C1 segment of cervical spinal cord (tissue), 14 donors: ENCODE measurements at regions not wholly inside any gene's neighbourhood (a gene's known extent, or its start where the extent isn't known, plus 50 kb on each side); places are given as distances from the start of the nearest gene placed in this dataset.
"Not testable (repeated sequence)": the region's sequence is repeated elsewhere in the genome, so short reads cannot be mapped to it uniquely, and the experiment has no call there.

Experiments
- DNase-seq, 14 donors: peaks; one replicate each; lab custom pipeline; 2025; lab: John Stamatoyannopoulos, UW

GRCh38 chr10:109282510-109282909, 640.8 kb downstream of the XPNPEP1 start:
- no peak for DNase-seq

- no peak for DNase-seq
Observed at GRCh38 chr10:109281347-109281746, 642.0 kb downstream of the XPNPEP1 start.

GRCh38 chr10:109280837-109281236, 642.5 kb downstream of the XPNPEP1 start:
- DNase-seq, result no peak

GRCh38 chr10:109277456-109277855, 645.9 kb downstream of the XPNPEP1 start:
- no peak for DNase-seq

- DNase-seq, result no peak
Observed at GRCh38 chr10:109275960-109276359, 647.4 kb downstream of the XPNPEP1 start.

- no peak for DNase-seq
Observed at GRCh38 chr10:109274681-109275080, 648.6 kb downstream of the XPNPEP1 start.

GRCh38 chr10:109270173-109270572, 653.1 kb downstream of the XPNPEP1 start:
- no peak for DNase-seq

GRCh38 chr10:109264004-109264403, 659.3 kb downstream of the XPNPEP1 start:
- no peak for DNase-seq

GRCh38 chr10:109261231-109261630, 662.1 kb downstream of the XPNPEP1 start:
- DNase-seq, result no peak

GRCh38 chr10:109259293-109259692, 664.0 kb downstream of the XPNPEP1 start:
- DNase-seq, result no peak

- DNase-seq, result no peak
Observed at GRCh38 chr10:109253306-109253705, 670.0 kb downstream of the XPNPEP1 start.

GRCh38 chr10:109250152-109250551, 673.2 kb downstream of the XPNPEP1 start:
- DNase-seq, result no peak

- no peak for DNase-seq
Observed at GRCh38 chr10:109247814-109248213, 675.5 kb downstream of the XPNPEP1 start.

GRCh38 chr10:109245821-109246220, 677.5 kb downstream of the XPNPEP1 start:
- DNase-seq, result no peak

- no peak for DNase-seq
Observed at GRCh38 chr10:109239371-109239770, 683.9 kb downstream of the XPNPEP1 start.

GRCh38 chr10:109237682-109238081, 685.6 kb downstream of the XPNPEP1 start:
- DNase-seq, result no peak

- no peak for DNase-seq
Observed at GRCh38 chr10:109237050-109237449, 686.3 kb downstream of the XPNPEP1 start.

GRCh38 chr10:109223533-109223932, 699.8 kb downstream of the XPNPEP1 start:
- not testable (repeated sequence) for DNase-seq

- no peak for DNase-seq
Observed at GRCh38 chr10:109219935-109220605, 703.2 kb downstream of the XPNPEP1 start.

GRCh38 chr10:109218207-109218606, 705.1 kb downstream of the XPNPEP1 start:
- no peak for DNase-seq

- no peak for DNase-seq
Observed at GRCh38 chr10:109215291-109216075, 707.8 kb downstream of the XPNPEP1 start.

- DNase-seq, result not testable (repeated sequence)
Observed at GRCh38 chr10:109214891-109215290, 708.4 kb downstream of the XPNPEP1 start.

GRCh38 chr10:109207361-109207760, 716.0 kb downstream of the XPNPEP1 start:
- no peak for DNase-seq
